Retinal pigment epithelial cell (primary cell): ENCODE measurements at regions not wholly inside any gene's neighbourhood (a gene's known extent, or its start where the extent isn't known, plus 50 kb on each side); places are given as distances from the start of the nearest gene placed in this dataset.

ENCODE experiments used
- DNase-seq: peaks from one replicate; pipeline ENCODE4 v3.0.0-alpha.2; 2010; ENCODE audit warnings: low read depth
- H3K4me3 ChIP-seq: 2 replicates; pipeline ENCODE4 v1.5.1; 2011; ENCODE audit warnings: mild to moderate bottlenecking, low read length, control low read depth, moderate library complexity
- TF ChIP-seq, protein P1 (sequence below): conservative IDR thresholded peaks from 2 replicates; pipeline ENCODE4 v1.5.1; 2011; ENCODE audit warnings: low read depth, low read length, control low read depth, inconsistent platforms

DNA sequence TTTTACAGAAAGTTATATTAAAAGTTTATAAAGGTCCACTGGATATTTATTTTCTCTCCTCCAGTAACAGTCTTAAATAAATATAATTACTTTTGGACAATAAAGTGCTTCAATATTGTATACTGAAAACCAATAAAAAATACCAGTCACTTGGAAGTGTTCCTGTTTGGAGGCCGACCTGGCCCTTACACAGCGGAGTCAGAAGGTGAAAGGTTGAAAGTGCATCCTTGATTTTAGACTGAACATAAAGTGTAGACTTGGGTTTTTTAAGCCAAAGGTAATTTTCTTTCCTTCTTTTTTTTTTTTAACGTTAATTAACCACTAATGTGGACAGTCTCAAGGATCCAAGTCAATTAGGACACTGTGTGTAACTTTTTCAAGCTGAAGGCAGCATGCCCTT is 152.3 kb upstream of the TBX18 start:
- TF ChIP-seq, protein P1, sequence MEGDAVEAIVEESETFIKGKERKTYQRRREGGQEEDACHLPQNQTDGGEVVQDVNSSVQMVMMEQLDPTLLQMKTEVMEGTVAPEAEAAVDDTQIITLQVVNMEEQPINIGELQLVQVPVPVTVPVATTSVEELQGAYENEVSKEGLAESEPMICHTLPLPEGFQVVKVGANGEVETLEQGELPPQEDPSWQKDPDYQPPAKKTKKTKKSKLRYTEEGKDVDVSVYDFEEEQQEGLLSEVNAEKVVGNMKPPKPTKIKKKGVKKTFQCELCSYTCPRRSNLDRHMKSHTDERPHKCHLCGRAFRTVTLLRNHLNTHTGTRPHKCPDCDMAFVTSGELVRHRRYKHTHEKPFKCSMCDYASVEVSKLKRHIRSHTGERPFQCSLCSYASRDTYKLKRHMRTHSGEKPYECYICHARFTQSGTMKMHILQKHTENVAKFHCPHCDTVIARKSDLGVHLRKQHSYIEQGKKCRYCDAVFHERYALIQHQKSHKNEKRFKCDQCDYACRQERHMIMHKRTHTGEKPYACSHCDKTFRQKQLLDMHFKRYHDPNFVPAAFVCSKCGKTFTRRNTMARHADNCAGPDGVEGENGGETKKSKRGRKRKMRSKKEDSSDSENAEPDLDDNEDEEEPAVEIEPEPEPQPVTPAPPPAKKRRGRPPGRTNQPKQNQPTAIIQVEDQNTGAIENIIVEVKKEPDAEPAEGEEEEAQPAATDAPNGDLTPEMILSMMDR: no peak
- DNase-seq: no peak
- no peak overlapping the region for H3K4me3 ChIP-seq

GRCh38 chr6:84912472-84913322 is 148.3 kb upstream of the TBX18 start:
- no peak for DNase-seq
- H3K4me3 ChIP-seq: no peak overlapping the region
- TF ChIP-seq, protein P1: no peak

GRCh38 chr6:84910906-84911607 is 146.7 kb upstream of the TBX18 start:
- H3K4me3 ChIP-seq: no peak overlapping the region
- DNase-seq: no peak
- TF ChIP-seq, protein P1: no peak

- no peak overlapping the region for H3K4me3 ChIP-seq
- TF ChIP-seq, protein P1: no peak
- no peak for DNase-seq
Observed at GRCh38 chr6:84908304-84908904, 144.0 kb upstream of the TBX18 start.

DNA sequence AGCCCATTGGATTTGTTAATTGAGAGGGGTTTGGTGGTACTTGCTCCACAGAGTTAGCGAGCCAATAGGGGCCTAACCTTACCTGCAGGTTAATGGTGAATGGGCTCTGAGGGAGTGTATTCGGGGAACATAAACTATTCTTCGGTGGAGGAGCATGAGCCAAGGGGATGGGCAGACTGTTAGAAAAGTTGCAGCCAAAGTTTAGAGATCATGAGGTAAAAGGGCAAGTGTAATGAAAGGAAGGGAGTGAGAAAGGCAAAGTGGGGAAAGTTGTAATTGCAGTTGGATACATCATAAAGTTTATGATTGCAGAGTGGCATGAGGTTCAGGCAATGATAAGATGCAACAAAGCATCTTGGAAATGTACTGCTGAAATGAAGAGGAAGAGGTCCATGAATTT is 142.1 kb upstream of the TBX18 start:
- DNase-seq: no peak
- no peak overlapping the region for H3K4me3 ChIP-seq
- TF ChIP-seq, protein P1: no peak

GRCh38 chr6:84905823-84906222 is 141.4 kb upstream of the TBX18 start:
- no peak for DNase-seq
- no peak overlapping the region for H3K4me3 ChIP-seq
- TF ChIP-seq, protein P1: no peak
